H1 (cell line): ENCODE measurements at regions not wholly inside any gene's neighbourhood (a gene's known extent, or its start where the extent isn't known, plus 50 kb on each side); places are given as distances from the start of the nearest gene placed in this dataset.

Experiments
- EZH2 ChIP-seq: fragments of 200-600 bp; sonication (generic); IDR thresholded peaks from 2 replicates; pipeline ENCODE4 v1.7.1; 2012; ENCODE audit warnings: low read depth, mild to moderate bottlenecking, moderate library complexity, low read length, inconsistent platforms; ENCODE audit not compliant: severe bottlenecking
- PHF8 ChIP-seq: fragments of 200-600 bp; sonication (generic); conservative IDR thresholded peaks from 2 replicates; pipeline ENCODE4 v1.7.1; 2012; ENCODE audit warnings: low read depth, mild to moderate bottlenecking, inconsistent platforms, low read length, moderate library complexity
- SP4 ChIP-seq: IDR thresholded peaks from 2 replicates; pipeline ENCODE4 v1.6.1; 2012; ENCODE audit warnings: low read length, inconsistent platforms

GRCh38 chr3:165521131-165521871 is 315.9 kb downstream of the BCHE start (continued):
- no peak for TF ChIP-seq EZH2
- no peak for TF ChIP-seq PHF8
- TF ChIP-seq SP4 = no peak
